ENCODE measurements at regions not wholly inside any gene's neighbourhood (a gene's known extent, or its start where the extent isn't known, plus 50 kb on each side); places are given as distances from the start of the nearest gene placed in this dataset.

DNA sequence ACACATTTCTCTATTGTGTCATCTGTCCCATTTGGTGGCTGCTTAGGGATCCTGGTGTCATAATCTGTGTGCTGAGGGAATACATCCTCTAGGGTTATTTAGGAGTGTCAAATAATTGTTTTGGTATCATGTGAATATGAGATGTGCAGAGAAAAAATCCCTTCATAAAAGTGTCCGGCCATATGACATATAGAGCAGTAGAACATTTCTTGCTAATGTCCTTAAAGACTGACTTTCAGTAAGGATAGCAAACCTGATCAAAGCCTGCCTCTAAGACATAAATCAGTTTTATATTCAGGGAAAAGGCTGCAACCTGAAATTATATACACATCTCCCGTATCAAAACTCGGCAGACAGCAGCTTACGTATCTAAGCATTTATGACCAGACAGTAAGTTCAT, 211.6 kb downstream of the ADAM29 start:
- no peak for DNase-seq

DNA sequence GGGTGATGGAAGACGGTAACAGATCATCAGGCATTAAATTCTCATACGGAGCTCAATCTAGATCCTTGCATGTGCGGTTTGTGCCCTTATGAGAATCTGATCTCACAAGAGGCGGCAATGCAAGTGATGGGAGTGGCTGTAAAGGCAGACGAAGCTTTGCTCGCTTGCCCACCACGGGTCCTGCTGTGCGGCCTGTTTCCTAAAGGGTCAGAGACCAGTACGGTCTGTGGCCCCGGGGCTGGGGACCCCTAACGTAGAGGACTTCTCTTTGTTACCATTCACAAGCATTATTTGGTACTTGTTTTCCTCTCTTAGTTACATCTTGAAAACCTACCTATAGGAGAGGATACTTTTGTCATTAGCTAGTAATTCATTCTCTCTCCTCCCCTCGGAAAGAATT, 221.0 kb downstream of the ADAM29 start:
- DNase-seq: no peak

DNA sequence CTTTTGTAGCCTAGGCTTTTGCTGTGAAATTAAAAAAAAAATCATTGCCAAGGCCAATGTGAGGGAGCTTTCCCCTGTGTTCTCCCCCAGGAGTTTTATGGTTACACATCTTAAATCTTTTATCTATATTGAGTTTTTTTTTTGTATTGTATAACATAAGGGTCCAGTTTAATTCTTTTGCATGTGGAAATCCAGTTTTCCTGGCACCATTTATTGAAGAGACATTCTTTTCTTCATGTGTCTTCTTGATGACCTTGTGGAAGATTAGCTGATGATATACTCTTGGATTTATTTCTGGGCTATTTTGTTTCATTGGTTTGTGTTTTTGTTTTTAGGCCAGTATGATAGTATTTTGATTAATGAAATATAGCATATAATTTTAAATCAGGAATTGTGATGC, 225.0 kb downstream of the ADAM29 start:
- DNase-seq: no peak

- no peak for DNase-seq
Measured at GRCh38 chr4:175146799-175147198, 228.6 kb downstream of the ADAM29 start.

DNA sequence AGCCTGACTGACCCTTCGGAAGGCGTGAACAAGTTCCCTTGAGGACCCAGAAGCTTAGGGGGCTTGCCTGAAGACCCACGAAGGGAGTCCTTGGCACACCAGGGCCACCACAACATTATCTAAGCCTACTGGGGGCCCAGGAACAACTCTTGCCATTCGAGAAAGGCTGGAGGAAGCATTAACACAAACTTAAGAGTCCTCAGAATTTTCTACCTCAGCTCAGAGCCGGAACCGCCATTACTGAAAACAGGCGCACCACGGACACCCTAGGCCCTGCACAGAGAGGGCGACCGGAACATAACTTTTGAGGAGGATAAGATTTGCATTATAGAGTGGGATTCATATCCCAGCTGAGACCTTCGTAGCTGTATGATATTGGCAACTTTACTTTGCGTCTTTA, 229.1 kb downstream of the ADAM29 start:
- DNase-seq: no peak

GRCh38 chr4:175166020-175166419, 247.9 kb downstream of the ADAM29 start:
- DNase-seq: no peak

DNA sequence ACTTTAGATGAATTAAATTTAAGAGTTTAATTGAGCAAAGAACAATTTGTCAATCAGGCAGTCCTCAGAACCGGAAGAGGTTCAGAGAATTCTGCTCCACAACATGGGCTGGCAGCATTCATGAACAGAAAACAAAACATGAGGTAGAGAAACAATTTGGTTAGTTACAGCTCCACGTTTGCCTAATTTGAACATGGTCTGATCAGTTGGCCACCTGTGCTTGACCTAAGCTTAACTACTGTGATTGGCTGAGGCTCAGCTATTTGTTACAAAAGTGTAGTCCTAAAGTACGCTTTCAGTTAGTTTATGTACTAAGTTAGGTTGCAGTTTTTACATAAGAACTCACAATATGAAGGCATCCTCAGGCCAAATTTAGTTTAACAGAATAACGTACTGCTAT, 258.6 kb downstream of the ADAM29 start:
- no peak for DNase-seq

- DNase-seq: no peak
Measured at GRCh38 chr4:175190654-175191053, 272.5 kb downstream of the ADAM29 start.

DNA sequence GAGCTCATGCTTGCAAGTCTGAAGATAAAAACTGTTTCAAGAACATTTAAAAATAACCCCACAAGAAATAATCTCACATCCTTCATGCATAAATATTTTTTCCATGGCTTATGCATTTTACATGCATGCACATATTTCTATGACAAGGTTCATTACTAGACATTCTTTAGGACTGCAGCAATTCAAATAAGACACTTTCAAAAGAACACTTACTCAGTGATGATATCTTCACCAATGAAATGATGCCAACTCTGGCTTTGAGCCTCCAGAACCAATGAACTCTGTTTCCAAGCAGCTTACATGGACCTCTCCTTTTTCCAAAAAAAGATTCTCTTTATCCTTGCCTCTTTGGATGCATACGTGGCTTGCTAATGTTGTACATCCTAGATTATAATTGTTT, 279.9 kb downstream of the ADAM29 start:
- DNase-seq: no peak

GRCh38 chr4:175215208-175215607, 297.1 kb downstream of the ADAM29 start:
- DNase-seq: no peak

DNA sequence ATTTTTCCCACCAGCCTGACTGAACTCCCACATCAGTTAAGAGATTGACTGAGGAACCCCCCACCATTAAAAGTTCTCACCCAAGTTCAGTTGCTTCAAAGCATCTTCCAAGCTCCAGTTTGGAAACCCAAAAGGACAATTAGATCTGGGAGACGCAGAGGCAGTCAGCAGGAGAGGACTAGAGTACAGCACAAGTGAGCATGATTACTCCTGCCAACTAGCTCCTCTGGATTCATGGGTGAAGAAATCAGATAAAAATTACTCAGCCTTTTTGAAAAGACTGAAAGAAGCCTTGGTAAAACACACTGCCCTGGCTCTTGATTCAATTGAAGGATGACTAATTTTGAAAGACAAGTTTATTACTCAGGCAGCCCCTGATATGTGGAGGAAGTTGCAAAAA, 297.5 kb downstream of the ADAM29 start:
- DNase-seq: no peak

GRCh38 chr4:175229154-175229553, 311.0 kb downstream of the ADAM29 start:
- no peak for DNase-seq

DNA sequence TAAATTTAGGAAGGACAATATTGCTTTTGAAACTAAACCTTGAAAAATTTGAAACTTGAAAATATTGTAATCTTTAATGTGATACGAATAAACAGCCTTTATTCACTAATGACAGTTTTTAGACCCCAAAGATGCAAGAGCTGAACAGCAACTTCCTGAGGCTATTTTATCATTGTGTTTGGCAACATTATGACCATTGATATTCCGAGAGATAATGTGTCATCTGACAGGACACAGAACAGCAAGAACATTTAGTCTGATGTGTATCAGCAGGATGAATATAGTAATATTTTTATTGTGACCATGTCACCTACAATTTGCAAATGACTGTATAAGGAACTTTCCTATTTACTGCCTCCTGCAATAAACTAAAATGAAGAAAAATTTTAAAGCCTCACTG, 316.0 kb downstream of the ADAM29 start:
- DNase-seq: no peak

GRCh38 chr4:175238827-175239517, 320.8 kb downstream of the ADAM29 start:
- no peak for DNase-seq

DNA sequence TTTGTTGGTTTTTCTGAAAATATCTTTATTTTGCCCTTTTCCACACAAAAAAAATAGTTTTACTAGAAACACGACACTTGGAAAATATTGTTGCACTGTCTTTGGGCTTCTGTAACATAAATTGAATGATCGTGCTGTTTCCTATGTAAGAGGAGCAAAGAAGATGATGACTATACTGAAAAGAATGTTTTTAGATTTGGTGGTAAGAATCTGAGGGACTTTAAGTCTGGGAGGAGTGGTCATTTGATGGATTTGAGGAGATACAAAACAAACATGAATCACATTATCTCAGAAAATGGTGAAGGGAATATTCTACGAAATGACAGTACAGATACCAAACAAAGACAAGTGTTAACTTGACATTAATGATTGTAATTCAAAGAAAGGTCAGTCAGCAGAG, 328.8 kb downstream of the ADAM29 start:
- DNase-seq: no peak

DNA sequence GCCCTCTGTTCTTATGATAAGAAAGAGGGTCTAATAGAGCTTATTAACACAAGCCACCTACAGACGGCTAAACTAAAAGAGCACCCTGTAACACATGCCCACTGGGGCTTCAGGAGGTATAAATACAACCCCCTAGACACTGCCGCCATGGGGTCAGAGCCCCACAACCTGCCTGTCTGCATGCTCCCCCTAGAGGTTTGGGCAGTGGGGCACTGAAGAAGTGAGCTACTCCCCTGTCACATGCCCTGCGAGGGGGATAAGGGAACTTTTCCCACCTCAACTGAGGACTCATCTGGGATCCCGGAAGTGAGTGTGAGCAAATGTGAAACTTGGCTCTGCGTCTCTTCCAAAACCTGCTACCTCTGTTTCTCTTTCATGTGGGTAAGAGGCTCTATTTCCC, 334.5 kb downstream of the ADAM29 start:
- no peak for DNase-seq

DNA sequence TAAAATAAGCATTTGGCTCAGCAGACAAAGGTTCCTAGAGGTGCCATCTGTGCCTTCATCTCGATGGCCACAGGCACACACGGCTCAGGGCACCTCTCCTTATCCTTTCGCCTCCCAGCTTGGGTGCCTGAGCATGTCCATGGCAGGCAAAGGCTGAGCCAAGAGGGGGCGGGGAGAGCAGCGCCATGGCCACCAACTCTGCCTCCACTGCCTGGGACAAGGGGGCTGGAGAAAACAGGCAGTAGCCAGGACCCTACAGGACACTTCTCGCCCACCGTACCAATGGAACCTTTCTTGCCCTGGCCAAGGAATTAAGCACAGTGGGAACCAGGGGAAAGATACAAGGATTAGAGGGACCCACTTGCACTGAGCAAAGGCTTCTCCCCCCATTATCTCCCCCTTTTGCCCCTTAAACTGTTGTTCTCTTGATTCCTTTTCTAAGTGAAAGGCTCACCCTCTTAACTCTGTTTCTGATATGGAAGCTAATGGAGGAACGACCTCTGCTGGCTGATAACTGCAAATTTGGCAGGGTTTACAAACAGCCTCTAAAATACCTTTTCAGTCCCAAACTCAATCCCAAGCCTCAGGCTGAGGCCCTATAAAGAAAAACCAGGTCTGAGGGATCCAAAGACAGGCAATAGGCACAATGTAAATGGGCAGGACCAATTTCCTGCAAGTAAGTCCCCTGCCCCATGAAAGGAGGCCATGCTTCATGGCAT, 335.2 kb downstream of the ADAM29 start:
- no peak for DNase-seq

- DNase-seq: no peak
Measured at GRCh38 chr4:175263537-175263936, 345.4 kb downstream of the ADAM29 start.

DNA sequence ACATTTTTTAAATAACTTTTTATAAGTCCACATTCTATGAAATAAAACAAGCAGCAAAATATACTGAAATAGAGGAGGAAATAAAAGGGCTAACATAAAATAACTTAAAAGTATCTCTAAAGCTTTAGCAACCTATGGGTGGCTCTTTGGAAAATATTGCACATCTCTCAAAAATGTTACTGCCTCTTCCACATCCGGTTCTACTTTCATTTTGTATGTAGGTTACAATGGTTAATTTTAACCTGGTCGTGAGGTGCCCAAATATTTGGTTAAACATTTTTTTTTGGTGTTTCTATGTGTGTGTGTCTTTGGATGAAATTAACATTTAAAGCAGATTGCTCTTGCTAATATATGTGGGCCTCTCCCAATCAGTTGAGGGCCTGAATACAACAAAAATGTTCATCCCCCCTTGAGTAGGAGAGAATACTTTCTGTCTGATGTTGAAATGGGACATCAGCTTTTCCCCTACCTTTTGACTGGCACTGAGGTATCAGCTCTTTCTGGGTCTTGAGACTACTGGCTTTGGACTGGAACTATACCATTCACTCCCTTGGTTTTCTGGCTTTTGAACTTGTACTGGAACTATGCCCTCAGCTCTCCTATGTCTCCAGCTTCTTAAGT, 353.0 kb downstream of the ADAM29 start:
- DNase-seq: no peak

DNA sequence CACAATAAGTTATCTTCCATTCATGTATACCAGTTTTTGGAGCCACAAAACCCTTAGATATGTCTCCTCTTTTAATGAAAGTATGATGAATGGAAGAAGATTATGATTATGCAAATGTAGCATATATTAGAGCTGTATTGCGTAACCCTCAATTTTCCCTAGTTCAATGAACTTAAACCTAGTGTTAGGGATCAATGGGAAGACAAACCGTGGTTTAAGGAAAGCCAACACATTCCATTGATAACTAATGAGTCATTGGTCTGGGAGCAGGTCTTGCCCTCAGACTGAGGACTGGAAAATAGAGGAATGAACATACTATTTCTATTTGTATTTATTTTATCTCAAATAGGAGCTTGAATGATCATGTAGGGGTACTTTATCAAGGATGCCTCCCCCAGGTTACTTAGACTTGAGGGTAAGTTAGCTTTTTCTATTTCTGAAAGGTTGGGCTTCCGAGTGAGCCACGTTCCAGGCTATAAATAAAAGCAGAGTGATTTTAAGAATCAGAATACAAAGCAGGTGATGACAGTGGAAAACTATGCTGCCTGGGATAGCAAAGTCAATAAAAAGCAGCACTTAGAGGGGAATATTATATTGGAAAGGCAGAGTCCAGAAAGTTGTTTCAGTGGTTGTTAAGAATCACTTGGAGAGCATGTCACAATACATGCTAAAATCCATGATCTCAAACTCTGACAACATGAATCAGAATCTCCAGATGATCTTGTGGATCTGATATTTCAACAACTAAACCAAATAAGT, 356.0 kb downstream of the ADAM29 start:
- DNase-seq: no peak

- no peak for DNase-seq
Measured at GRCh38 chr4:175277816-175278215, 359.7 kb downstream of the ADAM29 start.

DNA sequence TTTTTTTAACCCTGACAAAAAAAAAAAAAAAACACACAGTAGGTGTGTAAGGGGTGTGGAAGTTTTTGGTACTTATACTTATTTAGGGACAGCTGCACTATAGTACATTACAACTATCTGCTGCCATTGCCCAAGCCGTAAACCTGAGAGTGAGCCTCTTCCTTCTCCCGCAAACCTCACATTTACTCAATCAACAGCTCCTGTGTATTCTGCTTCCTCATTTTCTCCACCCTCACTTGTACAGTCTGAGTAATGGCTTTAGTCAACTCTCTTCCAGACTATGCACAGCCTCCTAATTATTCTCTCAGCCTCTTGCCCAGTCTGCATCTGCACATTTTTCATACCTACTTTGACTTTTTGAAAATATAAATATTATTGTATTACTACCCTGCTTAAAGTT, 362.0 kb downstream of the ADAM29 start:
- no peak for DNase-seq

DNA sequence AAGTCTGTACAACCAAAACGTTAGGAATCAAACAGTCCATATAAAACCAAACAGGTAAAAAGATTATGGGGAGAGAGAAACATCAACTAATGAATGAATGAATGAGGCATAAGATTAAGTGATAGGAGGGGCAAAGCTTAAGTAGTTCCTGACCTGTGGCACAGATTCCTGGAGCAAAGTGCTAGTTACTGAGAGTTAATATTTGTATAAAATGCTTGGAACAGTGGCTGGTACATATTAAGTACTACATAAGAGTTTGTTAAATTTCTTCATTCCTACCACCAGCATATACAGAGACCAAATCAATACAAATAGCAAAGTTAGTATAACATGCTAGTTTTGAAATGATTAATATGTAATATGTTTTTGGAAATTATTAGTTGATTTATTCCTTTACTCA, 363.7 kb downstream of the ADAM29 start:
- no peak for DNase-seq

DNA sequence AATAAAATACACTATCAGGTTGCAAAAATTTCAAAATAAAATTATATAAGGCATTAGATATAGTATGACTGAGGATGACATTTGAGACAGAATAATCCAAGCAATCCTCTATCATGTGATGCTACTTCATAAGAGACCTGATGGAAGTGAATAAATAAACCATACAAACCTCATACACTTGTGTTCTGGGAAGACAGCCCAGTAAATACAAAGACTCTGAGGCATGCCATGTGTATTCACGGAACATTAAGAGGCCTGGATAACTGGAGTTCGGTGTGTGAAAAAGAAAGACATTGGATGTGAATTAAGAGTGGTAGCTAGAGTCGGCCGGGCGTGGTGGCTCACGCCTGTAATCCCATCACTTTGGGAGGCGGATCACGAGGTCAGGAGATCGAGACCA, 364.2 kb downstream of the ADAM29 start:
- no peak for DNase-seq

Data from midbrain (tissue), 1 donor.